ENCODE measurements at regions not wholly inside any gene's neighbourhood (a gene's known extent, or its start where the extent isn't known, plus 50 kb on each side); places are given as distances from the start of the nearest gene placed in this dataset.

DNA sequence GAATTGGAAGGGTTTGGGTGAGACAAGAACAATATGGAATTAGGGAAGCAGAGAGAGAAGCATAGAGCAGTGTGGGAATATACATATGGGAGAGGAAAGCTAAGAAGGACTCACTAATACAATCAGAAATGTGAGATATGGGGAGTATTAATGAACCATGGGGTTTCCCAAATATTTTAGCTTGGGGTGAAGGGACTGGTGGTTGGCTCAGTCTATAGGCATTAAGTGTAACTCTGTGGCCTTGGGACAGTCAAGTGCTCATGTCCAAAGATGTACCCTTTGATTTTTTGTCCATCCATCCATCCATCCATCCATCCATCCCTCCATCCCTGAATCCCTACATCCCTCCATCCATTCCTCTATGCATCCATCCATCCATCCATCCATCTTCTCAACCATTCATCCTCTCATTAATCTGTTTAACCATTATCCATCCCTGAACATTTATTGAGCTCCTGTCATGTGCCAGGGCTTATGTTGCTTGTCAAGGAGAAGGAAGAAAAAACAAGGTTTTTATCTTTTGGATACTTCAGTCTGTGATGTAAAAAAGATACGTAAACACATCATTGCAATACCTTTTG lies 263.4 kb upstream of the CHD6 start:
- no peak for DNase-seq (ENCODE audit: low read depth)

DNA sequence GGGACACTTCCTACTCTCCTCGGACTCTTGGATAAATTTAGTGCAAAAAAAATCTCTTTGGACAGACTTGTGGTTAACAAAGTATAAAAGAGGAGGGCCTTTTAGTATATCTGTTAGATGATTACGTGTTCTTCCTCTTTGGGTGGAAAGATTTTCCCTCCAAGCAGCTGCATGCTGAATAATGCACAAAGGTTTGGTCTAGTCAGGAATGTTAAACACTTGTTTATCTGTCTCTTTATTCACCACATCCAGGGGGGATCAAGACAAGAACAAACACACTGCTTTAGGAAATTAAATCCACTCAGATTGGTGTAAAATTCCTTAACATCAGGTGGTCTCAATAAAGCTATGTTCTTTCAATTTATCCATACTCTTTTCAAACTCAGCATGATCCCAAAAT lies 260.9 kb upstream of the CHD6 start:
- no peak for DNase-seq (ENCODE audit: low read depth)

GRCh38 chr20:41877911-41878310 lies 259.7 kb upstream of the CHD6 start:
- DNase-seq (ENCODE audit: low read depth) = no peak

GRCh38 chr20:41874658-41875057 lies 256.5 kb upstream of the CHD6 start:
- DNase-seq (ENCODE audit: low read depth) = no peak

GRCh38 chr20:41872930-41873329 lies 254.8 kb upstream of the CHD6 start:
- no peak for DNase-seq (ENCODE audit: low read depth)

DNA sequence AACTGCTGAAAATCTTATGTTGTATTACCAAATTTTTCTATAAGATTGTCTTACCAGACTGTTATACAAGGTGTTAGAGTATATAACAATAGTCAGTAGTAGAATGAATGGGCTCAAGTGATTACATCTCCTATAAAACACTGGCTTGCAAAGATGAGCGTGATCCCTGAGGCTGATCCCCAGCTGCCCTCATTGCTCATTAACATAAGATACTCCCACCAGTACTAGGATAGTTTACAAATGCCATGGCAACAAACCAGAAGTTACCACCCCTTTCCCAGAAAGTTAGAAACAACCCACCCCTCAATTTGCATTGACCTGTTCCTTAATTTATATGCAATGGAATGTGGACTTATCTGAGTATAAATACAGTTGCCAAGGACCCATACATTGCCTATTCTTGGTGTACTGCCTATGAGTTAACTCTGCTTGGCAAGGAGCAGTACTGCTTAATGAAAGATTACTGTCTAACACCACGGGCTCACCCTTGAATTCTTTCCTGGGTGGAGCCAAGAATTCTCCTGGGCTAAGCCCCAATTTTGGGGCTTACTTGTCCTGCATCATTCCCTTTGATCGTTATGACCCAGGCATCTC lies 252.8 kb upstream of the CHD6 start:
- no peak for DNase-seq (ENCODE audit: low read depth)

DNA sequence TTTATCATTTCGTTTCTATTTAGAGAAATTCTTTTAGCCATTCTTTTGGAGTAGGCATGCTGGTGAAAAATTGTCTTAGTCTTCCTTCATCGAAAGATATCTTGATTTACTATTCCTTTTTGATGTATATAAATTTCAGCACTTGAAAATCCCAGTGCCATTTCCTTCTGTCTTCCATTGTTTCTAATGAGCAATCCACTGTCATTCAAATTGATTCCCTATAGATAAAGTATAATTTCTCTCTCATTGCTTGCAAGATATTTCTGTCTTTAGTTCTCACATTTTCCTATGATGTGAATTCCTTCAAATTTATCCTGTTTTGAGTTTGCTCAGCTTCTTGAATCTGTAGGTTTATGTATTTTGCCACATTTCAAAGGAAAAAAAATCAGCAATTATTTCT lies 251.1 kb upstream of the CHD6 start:
- DNase-seq (ENCODE audit: low read depth) = no peak

GRCh38 chr20:41865938-41866337 lies 247.8 kb upstream of the CHD6 start:
- DNase-seq (ENCODE audit: low read depth) = no peak

DNA sequence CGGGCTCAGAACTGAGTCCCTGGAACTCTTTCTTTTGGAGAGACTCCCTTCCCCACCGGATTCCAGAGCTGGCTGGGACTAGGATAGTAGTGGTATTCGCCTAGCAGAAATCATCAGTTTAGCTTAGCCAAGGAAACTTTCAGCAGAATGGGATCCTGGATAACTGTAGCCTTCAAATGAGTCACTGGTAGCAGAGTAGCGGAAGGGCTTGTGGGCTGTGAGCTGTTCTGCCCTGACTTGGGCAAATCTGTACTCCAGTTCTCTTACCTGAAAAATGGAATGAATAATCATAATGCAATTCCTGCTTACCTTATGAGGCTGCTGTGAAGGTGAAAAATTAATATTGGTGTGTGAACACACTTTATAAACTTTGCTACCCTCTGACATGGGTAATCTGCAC lies 244.3 kb upstream of the CHD6 start:
- no peak for DNase-seq (ENCODE audit: low read depth)

GRCh38 chr20:41861772-41862422 lies 243.7 kb upstream of the CHD6 start:
- no peak for DNase-seq (ENCODE audit: low read depth)

- DNase-seq (ENCODE audit: low read depth) = no peak
These were observed 236.6 kb upstream of the CHD6 start for GRCh38 chr20:41854765-41855164.

DNA sequence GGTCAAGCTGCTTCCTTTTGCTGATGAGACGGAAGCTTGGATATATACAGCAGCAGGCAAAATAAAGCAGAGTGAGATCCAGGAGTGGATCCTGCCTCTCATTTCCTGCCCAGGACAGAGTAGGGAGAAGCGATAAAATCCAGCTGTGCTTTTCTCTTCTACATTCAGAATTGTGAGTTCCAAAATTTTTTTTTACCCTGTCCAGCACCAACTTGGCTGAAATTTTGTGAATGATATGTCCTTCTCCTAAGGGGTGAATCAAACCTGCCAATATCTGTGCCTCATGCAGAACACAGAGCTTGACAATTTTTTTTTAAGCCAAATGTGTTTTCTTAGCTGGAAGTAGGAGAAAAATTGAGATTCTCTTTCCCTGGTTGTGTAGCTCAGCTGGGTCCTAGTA lies 235.6 kb upstream of the CHD6 start:
- no peak for DNase-seq (ENCODE audit: low read depth)

- no peak for DNase-seq (ENCODE audit: low read depth)
These were observed 230.0 kb upstream of the CHD6 start for GRCh38 chr20:41848180-41848579.

- no peak for DNase-seq (ENCODE audit: low read depth)
These were observed 219.6 kb upstream of the CHD6 start for GRCh38 chr20:41837669-41838224.

DNA sequence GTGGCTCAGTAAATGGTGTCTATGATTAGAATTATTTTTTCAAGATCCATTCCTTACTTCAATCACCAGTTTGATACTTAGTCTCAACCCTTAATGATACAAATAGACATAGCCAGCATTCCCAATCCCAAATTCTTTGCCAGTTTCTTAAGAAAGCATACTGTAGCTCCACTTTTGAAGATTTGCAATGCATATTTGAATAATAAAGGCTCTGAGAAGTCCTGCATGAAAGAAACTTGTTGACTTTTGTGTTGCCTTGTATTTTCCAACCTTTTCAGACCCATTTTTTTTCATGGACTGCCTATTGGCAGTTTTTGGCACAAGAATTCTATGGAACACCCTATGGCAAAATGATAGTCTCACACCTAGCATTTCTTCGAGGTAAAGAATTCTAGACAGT lies 215.6 kb upstream of the CHD6 start:
- no peak for DNase-seq (ENCODE audit: low read depth)

- no peak for DNase-seq (ENCODE audit: low read depth)
These were observed 212.5 kb upstream of the CHD6 start for GRCh38 chr20:41830702-41831101.

DNA sequence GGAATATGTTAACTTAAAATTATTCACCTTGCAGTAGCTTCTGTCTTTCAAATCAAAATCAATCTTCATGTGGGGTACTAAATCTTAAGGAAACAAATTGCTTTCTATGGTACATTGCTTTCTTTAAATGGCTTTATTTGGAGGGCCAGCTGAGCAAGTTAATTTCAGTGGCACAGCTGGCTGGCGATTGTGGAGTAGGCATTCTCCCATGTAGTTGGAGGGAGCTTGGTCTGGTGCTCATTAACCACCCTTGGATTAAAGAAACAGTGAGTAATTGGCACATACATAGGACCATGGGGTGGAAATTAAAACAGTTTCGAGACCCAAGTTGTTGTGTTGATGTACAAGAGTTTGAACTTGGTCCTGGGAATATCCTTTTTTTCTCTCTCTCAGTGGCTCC lies 201.3 kb upstream of the CHD6 start:
- DNase-seq (ENCODE audit: low read depth) = no peak

GRCh38 chr20:41818991-41819390 lies 200.8 kb upstream of the CHD6 start:
- no peak for DNase-seq (ENCODE audit: low read depth)

GRCh38 chr20:41818369-41818768 lies 200.2 kb upstream of the CHD6 start:
- no peak for DNase-seq (ENCODE audit: low read depth)

- no peak for DNase-seq (ENCODE audit: low read depth)
These were observed 193.3 kb upstream of the CHD6 start for GRCh38 chr20:41811456-41811855.

DNA sequence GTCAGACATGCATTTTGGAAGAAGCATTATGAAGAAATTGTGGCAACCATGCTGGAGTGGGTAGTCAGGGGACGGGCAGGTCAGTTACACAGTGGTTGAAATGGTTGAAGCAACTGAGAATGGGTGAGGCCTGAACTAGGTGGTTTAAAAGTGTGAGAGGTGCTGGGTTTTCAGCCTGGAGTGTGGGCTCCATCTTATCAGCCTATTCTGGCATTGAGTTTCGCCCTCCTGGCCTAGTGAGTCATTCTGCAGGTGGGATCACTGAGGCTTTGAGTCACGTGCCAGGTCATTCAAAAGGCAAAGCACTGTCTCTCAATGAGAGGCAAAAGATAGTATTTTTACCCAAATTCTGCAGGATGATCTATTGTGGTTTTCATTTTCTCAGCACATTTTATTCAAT lies 181.9 kb upstream of the CHD6 start:
- no peak for DNase-seq (ENCODE audit: low read depth)

DNA sequence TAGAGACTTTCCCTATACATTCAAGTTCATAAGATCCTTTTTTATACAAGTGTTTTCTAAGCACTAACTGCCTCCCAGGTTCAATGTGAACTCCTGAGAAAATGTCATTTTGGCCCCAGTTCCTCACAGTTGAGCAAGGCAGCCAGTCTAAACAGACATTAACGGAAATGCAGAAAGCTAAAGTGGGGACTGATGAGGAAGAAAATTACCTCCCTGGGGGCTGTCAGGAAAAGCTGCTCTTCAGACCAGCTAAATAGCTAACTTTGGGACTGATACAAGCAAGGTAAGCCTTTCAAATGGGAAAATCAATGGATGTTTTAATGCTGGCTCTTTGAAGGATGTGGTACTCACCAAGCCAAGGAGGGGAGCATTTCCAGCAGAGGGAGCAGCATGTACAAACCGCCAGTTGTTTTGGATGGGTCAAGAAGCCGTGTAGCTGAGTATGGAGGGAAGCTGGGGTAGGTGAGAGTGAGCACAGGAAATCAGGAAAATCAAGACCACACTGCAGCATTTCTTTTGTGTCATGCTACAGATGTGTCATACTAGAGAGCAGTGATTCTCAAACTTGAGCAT lies 180.8 kb upstream of the CHD6 start:
- no peak for DNase-seq (ENCODE audit: low read depth)

DNA sequence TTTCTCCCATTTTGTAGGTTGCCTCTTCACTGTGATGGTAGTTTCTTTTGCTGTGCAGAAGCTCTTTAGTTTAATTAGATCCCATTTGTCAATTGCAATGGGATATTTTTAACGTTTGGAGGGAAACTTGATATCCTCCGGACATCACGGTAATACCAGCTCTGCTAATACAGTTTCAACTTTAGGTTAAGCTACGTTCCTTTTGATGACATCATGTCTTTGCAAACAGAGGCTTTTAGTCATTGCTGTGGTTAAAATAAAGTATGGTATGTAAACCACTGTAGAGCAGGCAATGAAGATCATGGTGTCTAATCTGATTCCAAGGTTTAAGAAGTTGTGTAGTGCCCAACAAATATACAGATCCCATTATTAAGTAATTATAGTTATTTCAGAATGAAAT lies 168.0 kb upstream of the CHD6 start:
- DNase-seq (ENCODE audit: low read depth) = no peak
